IPS-18c (cell line): ENCODE measurements at regions not wholly inside any gene's neighbourhood (a gene's known extent, or its start where the extent isn't known, plus 50 kb on each side); places are given as distances from the start of the nearest gene placed in this dataset.

Experiments used
- H3K4me3 ChIP-seq: 2 replicates; pipeline ENCODE4 v1.7.0; 2013; ENCODE audit warnings: low read depth, mild to moderate bottlenecking, low read length, moderate library complexity; ENCODE audit not compliant: insufficient read depth
- H3K9me3 ChIP-seq: one replicate; pipeline ENCODE4 v1.6.1; 2013; ENCODE audit warnings: mild to moderate bottlenecking, low read length, moderate library complexity; ENCODE audit not compliant: control insufficient read depth, insufficient read depth

- Histone ChIP-seq H3K9me3 (no peaks in the 10 kb centered on the region), H3K4me3 (no peak overlapping the region)
These were observed 1037.2 kb upstream of the ACVR2A start for GRCh38 chr2:146807568-146808168.

GRCh38 chr2:146806364-146807005 is 1038.3 kb upstream of the ACVR2A start:
- Histone ChIP-seq H3K4me3 (no peak overlapping the region), H3K9me3 (no peaks in the 10 kb centered on the region)

GRCh38 chr2:146804288-146804687 is 1040.5 kb upstream of the ACVR2A start:
- Histone ChIP-seq H3K4me3 (no peak overlapping the region), H3K9me3 (no peaks in the 10 kb centered on the region)

- no peaks in the 10 kb centered on the region for H3K9me3 ChIP-seq
- no peak overlapping the region for H3K4me3 ChIP-seq
These were observed 1042.9 kb upstream of the ACVR2A start for GRCh38 chr2:146801886-146802285.

- Histone ChIP-seq H3K9me3 (peaks cover 7% of the 10 kb centered on the region), H3K4me3 (no peak overlapping the region)
These were observed 1058.4 kb upstream of the ACVR2A start for GRCh38 chr2:146786396-146786795.

- Histone ChIP-seq H3K9me3 (peaks cover 7% of the 10 kb centered on the region), H3K4me3 (no peak overlapping the region)
These were observed 1059.7 kb upstream of the ACVR2A start for GRCh38 chr2:146785101-146785500.

GRCh38 chr2:146784602-146785001 is 1060.2 kb upstream of the ACVR2A start:
- peaks cover 7% of the 10 kb centered on the region for H3K9me3 ChIP-seq
- no peak overlapping the region for H3K4me3 ChIP-seq

- Histone ChIP-seq H3K4me3 (no peak overlapping the region), H3K9me3 (no peaks in the 10 kb centered on the region)
These were observed 1067.6 kb upstream of the ACVR2A start for GRCh38 chr2:146777181-146777580.

- Histone ChIP-seq H3K9me3 (no peaks in the 10 kb centered on the region), H3K4me3 (no peak overlapping the region)
These were observed 1068.2 kb upstream of the ACVR2A start for GRCh38 chr2:146776596-146776995.

- H3K4me3 ChIP-seq: no peak overlapping the region
- no peaks in the 10 kb centered on the region for H3K9me3 ChIP-seq
These were observed 1073.3 kb upstream of the ACVR2A start for GRCh38 chr2:146771531-146771930.

GRCh38 chr2:146764301-146764700 is 1080.5 kb upstream of the ACVR2A start:
- Histone ChIP-seq H3K4me3 (no peak overlapping the region), H3K9me3 (no peaks in the 10 kb centered on the region)

GRCh38 chr2:146762786-146763185 is 1082.0 kb upstream of the ACVR2A start:
- Histone ChIP-seq H3K4me3 (no peak overlapping the region), H3K9me3 (no peaks in the 10 kb centered on the region)

- no peak overlapping the region for H3K4me3 ChIP-seq
- H3K9me3 ChIP-seq: no peaks in the 10 kb centered on the region
These were observed 1090.2 kb upstream of the ACVR2A start for GRCh38 chr2:146754606-146755005.

GRCh38 chr2:146748046-146748445 is 1096.8 kb upstream of the ACVR2A start:
- Histone ChIP-seq H3K4me3 (no peak overlapping the region), H3K9me3 (no peaks in the 10 kb centered on the region)

GRCh38 chr2:146741260-146741659 is 1103.6 kb upstream of the ACVR2A start:
- Histone ChIP-seq H3K4me3 (no peak overlapping the region), H3K9me3 (no peaks in the 10 kb centered on the region)

- Histone ChIP-seq H3K9me3 (no peaks in the 10 kb centered on the region), H3K4me3 (no peak overlapping the region)
These were observed 1110.0 kb upstream of the ACVR2A start for GRCh38 chr2:146734821-146735190.

- Histone ChIP-seq H3K4me3 (no peak overlapping the region), H3K9me3 (no peaks in the 10 kb centered on the region)
These were observed 1110.6 kb upstream of the ACVR2A start for GRCh38 chr2:146734042-146734820.

GRCh38 chr2:146730882-146731281 is 1113.9 kb upstream of the ACVR2A start:
- Histone ChIP-seq H3K9me3 (peaks cover 3% of the 10 kb centered on the region), H3K4me3 (no peak overlapping the region)
